Upper lobe of left lung (tissue), 4 donors: ENCODE measurements at regions not wholly inside any gene's neighbourhood (a gene's known extent, or its start where the extent isn't known, plus 50 kb on each side); places are given as distances from the start of the nearest gene placed in this dataset.

Experiments used
- CTCF ChIP-seq, 6 experiments: fragments of 450-650 bp in 4 of 6; fragments of 200-600 bp in 2 of 6; sonication (generic) in 2 of 6; IDR thresholded peaks; one replicate each; pipeline ENCODE4 v1.5.1; 2016 to 2019; ENCODE audit warnings: antibody characterized with exemption in 6 of 6
- EP300 ChIP-seq, 4 donors: sonication (generic); formaldehyde crosslinking; IDR thresholded peaks; one replicate each; pipeline ENCODE4 v1.5.1; 2017; ENCODE audit warnings: antibody characterized with exemption in 4 of 4, control low read depth in 2 of 4
- POLR2A ChIP-seq, 4 donors: fragments of 450-650 bp; IDR thresholded peaks; one replicate each; pipeline ENCODE4 v1.5.1; 2016 to 2017; ENCODE audit warnings: antibody characterized with exemption in 4 of 4, mild to moderate bottlenecking in 2 of 4
- POLR2AphosphoS5 ChIP-seq, 2 donors: sonication (generic); formaldehyde crosslinking; IDR thresholded peaks; one replicate each; pipeline ENCODE4 v1.5.1; 2017; ENCODE audit warnings: antibody characterized with exemption in 2 of 2

GRCh38 chr22:47940211-47940610 is 1177.8 kb downstream of the TBC1D22A start:
- TF ChIP-seq POLR2A (IDR thresholded peaks at IDR 0.05) (no peak), CTCF (IDR thresholded peaks at IDR 0.05) (no peak), POLR2AphosphoS5 (IDR thresholded peaks at IDR 0.05) (no peak), EP300 (IDR thresholded peaks at IDR 0.05) (no peak)
